HG03439 (cell line): ENCODE measurements at regions not wholly inside any gene's neighbourhood (a gene's known extent, or its start where the extent isn't known, plus 50 kb on each side); places are given as distances from the start of the nearest gene placed in this dataset.
"Not testable (repeated sequence)": the region's sequence is repeated elsewhere in the genome, so short reads cannot be mapped to it uniquely, and the experiment has no call there.

Experiments
- ATAC-seq: cut with Tn5 transposase; IDR thresholded peaks from one replicate; pipeline ENCODE4 v1.9.1; 2021; ENCODE audit warnings: mild to moderate bottlenecking, moderate library complexity; ENCODE audit not compliant: unreplicated experiment

- no peak for ATAC-seq
These were observed 424.6 kb upstream of the NFE2L3 start for GRCh38 chr7:25727446-25727845.

GRCh38 chr7:25727876-25728275 lies 424.1 kb upstream of the NFE2L3 start:
- ATAC-seq = no peak

GRCh38 chr7:25731068-25731845 lies 420.7 kb upstream of the NFE2L3 start:
- ATAC-seq = no peak

- no peak for ATAC-seq
These were observed 420.2 kb upstream of the NFE2L3 start for GRCh38 chr7:25731846-25732245.

- ATAC-seq = no peak
These were observed 419.2 kb upstream of the NFE2L3 start for GRCh38 chr7:25732766-25733217.

GRCh38 chr7:25735674-25736242 lies 416.2 kb upstream of the NFE2L3 start:
- no peak for ATAC-seq

- no peak for ATAC-seq
These were observed 413.5 kb upstream of the NFE2L3 start for GRCh38 chr7:25738528-25738927.

GRCh38 chr7:25739143-25739542 lies 412.9 kb upstream of the NFE2L3 start:
- no peak for ATAC-seq

- no peak for ATAC-seq
These were observed 409.7 kb upstream of the NFE2L3 start for GRCh38 chr7:25742316-25742715.

GRCh38 chr7:25743670-25744451 lies 408.1 kb upstream of the NFE2L3 start:
- not testable (repeated sequence) for ATAC-seq

GRCh38 chr7:25750744-25751508 lies 401.1 kb upstream of the NFE2L3 start:
- no peak for ATAC-seq

GRCh38 chr7:25752154-25752553 lies 399.8 kb upstream of the NFE2L3 start:
- no peak for ATAC-seq

- ATAC-seq = no peak
These were observed 398.8 kb upstream of the NFE2L3 start for GRCh38 chr7:25752967-25753791.

GRCh38 chr7:25753837-25754236 lies 398.2 kb upstream of the NFE2L3 start:
- ATAC-seq = no peak

GRCh38 chr7:25754333-25754732 lies 397.7 kb upstream of the NFE2L3 start:
- ATAC-seq = no peak

GRCh38 chr7:25754751-25755150 lies 397.2 kb upstream of the NFE2L3 start:
- ATAC-seq = no peak

- no peak for ATAC-seq
These were observed 395.4 kb upstream of the NFE2L3 start for GRCh38 chr7:25756601-25757000.

GRCh38 chr7:25758559-25758958 lies 393.4 kb upstream of the NFE2L3 start:
- no peak for ATAC-seq

- ATAC-seq = no peak
These were observed 392.7 kb upstream of the NFE2L3 start for GRCh38 chr7:25759286-25759685.

GRCh38 chr7:25759748-25760147 lies 392.2 kb upstream of the NFE2L3 start:
- no peak for ATAC-seq
